Left hindlimb (tissue), 1 donor: ENCODE measurements at regions not wholly inside any gene's neighbourhood (a gene's known extent, or its start where the extent isn't known, plus 50 kb on each side); places are given as distances from the start of the nearest gene placed in this dataset.
"Not testable (repeated sequence)": the region's sequence is repeated elsewhere in the genome, so short reads cannot be mapped to it uniquely, and the experiment has no call there.

Experiments used
- DNase-seq: peaks from one replicate; pipeline ENCODE4 v3.0.0-alpha.2; 2018

DNA sequence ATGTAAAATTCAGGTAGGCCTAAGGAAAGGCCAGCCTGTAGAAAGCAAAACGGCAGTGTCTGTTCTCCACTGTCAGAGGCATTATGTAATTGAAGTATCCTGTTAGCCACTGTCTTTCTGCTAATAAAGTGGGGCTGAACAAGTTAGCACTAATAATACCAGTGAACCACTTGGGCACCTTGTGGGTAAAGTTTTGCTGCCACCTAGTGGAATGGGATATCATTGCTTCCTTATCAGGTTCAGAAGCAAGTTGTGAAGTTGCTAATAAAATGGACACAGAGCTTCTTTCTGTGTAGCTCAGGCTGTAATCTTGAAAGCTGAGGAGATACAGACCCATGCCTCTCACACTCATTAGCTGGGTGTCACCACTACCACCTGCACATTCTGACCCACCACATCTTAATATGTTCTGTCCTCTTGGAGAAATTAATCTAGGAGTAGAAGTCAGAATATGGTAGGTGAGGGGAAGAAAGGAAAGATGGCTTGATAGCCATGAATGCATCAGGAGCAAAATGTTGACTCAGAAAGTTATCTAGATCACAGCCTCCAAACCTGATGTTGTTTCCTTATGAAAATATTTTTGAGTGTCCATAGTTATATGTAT is 175.1 kb downstream of the SEPTIN7 start:
- no peak for DNase-seq

DNA sequence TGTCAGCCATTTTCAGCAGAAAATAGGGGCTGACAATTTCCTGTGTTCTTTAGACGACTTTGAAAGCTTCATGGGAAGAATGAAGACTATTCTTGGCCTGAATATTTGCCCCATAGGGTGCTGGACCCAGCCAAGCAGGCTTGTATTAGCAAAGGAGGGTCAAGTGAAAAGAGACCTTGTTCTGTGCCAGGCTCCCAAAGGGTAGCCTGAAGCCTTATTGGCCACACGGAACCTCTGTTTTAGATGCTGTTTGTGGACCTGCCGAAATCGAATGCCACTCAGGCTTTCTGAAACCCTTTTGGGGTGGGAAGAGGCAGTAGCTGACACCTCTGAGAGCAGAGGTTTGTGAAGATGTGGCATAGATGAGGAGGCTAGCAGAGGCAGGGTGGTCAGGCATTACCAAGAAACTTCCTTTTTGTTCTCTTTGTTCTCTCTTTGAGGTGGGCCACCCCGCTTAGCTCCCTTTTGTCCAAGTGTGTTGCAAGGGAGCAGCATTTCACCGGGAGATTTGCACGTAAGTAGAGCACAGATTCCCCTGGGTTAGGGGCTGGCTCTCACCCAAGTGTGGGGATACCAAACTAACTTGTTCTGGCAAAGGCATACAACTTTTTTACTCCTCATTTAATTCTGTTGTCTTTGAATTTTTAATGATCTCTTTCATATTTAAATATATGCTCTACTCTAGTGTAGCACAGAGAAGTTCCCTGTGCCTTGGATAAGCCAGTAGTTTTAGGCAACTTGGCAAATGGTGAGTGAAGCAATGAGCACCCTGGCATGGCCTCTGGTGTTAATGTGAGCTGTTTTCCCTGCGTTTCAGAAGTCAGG is 174.0 kb upstream of the EEPD1 start:
- DNase-seq = not testable (repeated sequence)

GRCh38 chr7:35982600-35982999 is 170.5 kb upstream of the EEPD1 start:
- DNase-seq = no peak

DNA sequence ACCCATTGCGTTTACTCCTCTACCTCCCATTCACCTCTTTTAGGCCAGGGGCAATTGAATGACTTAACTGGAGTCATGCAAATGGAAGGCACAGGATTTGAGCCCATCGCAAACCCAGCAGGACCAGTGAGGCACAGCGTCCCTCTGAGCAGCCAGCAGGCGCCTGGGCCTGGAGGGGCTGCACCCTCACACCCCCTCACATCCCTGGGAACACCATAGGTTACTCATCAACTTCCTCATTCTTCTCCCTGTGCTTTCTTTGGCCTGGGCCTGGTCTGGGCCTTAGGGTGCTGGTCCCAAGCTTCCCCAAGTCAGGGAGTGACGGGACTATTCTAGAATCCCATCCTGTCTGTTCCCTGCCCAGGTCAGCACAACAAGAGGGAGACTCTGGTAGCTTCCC is 169.4 kb upstream of the EEPD1 start:
- DNase-seq = no peak

- DNase-seq = peak; percentile 82
Measured at GRCh38 chr7:35985126-35985754, 167.8 kb upstream of the EEPD1 start.

- no peak for DNase-seq
Measured at GRCh38 chr7:35987016-35987415, 166.0 kb upstream of the EEPD1 start.

DNA sequence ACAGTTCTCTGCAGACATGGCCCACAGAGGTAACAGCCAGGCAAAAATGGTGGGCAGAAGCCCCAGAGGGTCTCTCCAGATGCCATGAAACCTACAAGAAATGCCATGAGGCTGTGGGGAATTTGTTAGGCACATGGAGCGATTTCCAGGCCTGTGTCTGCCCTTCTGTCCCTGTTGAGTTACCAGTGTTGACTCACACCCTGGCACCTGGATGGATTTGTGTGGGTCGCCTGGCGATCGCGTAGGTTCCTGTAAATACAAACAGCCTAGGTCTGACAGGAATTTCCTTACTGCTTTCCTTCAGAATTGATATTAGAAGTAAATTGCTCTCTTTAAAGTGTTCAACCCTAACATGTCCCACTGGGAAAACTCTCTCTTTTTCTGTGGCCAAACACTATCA is 164.9 kb upstream of the EEPD1 start:
- DNase-seq = no peak

GRCh38 chr7:35988818-35989217 is 164.2 kb upstream of the EEPD1 start:
- DNase-seq = peak; percentile 86

DNA sequence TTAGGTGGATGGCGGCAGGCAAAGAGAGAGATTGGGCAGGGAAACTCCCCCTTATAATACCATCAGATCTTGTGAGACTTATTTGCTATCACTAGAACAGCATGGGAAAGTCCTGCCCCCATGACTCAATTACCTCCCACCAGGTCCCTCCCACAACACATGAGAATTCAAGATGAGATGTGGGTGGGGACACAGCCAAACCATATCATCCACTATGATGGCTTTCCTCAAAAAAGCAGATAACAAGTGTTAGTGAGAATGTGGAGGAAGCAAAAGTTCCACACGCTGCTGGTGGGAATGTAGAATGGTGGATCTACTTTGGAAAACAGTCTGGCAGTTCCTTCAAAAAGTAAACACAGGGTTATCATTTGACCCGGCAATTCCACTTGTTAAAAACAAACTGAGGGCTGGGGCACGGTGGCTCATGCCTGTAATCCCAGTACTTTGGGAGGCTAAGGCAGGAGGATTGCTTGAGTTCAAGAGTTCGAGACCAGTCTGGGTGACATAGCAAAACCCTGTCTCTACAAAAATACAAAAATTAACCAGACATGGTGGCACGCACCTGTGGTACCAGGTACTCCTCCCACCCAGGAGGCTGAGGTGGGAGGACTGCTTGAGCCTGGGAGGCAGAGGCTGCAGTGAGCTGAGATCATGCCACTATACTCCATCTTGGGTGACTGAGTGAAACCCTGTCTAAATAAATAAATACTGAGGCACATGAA is 161.4 kb upstream of the EEPD1 start:
- no peak for DNase-seq

GRCh38 chr7:35992436-35992835 is 160.6 kb upstream of the EEPD1 start:
- no peak for DNase-seq

- DNase-seq = no peak
Measured at GRCh38 chr7:35993113-35993512, 159.9 kb upstream of the EEPD1 start.

DNA sequence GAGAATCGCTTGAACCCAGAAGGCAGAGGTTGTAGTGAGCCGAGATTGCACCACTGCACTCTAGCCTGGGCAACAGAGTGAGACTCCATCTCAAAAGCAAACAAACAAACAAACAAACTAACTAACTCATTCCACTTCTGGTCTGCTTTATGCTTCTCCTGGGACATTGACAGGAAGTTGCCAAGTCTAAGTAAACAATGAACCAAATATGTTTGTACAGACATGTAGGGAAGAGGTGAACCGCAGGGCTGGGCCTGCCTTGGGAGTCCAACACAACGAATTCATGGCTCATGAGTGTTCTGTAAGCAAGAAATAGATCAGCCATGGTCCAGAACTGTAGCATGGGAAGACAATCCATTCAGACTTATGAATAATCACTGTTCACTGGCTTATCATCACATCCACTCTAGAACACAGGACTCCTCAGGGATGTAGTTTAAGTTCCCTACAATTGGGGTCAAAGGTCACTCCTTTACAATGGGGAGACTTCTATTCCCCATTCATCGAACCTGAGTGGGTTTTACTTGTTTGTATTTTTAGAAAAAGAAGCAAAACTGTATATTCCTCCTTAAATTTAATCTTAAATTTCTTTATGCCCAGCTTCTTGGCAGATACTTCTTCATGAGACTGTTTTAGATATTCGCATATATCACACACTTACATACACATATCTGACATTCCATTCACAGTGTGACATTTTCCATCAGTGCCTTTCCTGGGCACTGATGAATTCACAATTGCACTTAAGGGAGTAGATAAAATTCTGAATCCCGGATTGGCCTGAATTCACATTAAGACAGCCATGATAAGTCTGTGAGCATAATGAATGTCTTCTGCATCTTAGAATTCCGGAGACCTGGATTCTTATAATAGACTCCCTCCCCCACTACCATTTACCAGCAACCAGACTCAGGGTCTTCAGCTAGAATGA is 159.1 kb upstream of the EEPD1 start:
- no peak for DNase-seq

GRCh38 chr7:35995334-35995733 is 157.7 kb upstream of the EEPD1 start:
- DNase-seq = no peak

DNA sequence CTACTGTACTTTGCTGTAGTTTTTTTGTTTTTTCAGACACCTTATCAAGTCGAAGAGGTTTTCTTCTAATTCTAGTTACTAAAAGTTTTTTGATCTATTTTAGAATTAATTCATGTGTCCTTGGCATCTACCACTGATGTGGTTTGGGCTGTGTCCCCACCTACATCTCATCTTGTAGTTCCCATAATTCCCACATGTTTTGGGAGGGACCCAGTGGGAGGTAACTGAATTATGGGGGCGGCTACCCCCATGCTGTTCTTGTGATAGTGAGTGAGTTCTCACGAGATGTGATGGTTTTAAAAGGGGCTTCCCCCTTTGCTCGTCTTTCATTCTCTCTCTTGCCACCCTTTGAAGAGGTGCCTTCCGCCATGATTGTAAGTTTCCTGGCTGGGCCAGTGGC is 154.6 kb upstream of the EEPD1 start:
- no peak for DNase-seq

GRCh38 chr7:36001546-36001945 is 151.5 kb upstream of the EEPD1 start:
- DNase-seq = no peak

- no peak for DNase-seq
Measured at GRCh38 chr7:36002900-36003299, 150.2 kb upstream of the EEPD1 start.

GRCh38 chr7:36003343-36003742 is 149.7 kb upstream of the EEPD1 start:
- no peak for DNase-seq

- DNase-seq = no peak
Measured at GRCh38 chr7:36005293-36005692, 147.8 kb upstream of the EEPD1 start.

DNA sequence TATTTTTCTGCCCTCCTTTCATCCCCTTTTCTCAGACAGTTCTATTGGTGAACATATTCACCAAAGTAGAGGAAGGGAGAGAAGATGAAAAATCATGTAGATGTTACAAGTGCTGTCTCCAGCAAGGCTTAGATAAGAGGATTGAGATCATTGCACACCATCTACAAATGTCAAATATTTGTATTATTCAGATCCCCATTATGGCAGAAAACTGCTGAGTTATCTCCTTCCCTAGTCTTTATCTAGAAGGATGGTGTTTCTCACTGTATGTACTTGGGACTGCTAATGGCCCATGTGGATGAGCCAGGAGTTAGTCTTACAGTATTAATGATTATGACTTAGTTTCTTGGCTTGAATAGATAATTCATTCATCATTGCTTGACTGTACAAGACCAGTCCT is 147.2 kb upstream of the EEPD1 start:
- DNase-seq = no peak

GRCh38 chr7:36006636-36007229 is 146.3 kb upstream of the EEPD1 start:
- no peak for DNase-seq

DNA sequence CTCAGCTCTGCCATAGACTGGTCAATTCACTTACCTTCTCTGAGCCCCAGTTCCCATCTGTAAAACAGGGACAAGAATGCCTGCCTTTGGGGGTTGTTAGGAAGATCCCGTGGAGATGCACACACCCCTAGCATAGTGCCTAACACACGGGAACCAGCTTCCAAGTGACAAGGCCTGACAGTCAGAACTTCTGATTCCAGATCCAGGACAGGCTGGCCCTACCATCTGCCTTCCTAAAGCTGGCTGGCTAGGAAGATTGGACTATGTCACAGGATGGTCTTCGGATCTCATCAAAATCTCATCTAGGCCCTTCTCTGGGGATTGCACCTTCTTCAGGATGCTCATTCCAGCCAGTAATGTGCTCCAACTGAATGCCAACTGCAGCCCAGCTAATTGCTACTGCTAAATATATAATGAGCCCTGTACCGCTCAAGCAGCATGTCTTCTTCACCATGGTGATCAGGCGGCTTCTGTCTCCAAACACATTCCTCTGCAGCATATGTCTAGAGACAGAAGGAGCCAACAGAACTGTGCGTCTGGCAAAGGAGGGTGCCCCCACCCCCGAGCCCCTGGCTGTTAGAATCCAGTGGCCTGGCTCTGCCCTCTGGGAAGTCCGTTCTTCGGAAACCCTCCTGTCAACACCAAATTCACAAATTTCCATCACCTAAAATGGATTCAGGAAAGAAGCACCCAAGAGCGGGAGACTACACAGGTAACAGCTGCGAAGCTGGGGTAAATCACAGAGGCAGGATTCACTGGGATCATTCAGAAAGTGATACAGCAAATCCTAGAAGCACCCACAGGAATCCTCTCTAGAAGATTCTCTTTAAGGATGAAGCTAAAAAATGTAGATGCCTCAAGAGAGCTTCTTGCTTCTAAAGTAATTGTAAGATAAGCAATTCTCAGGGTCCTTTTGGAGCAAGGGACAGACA is 142.1 kb upstream of the EEPD1 start:
- DNase-seq = no peak
